GM23248 (cell line): ENCODE measurements at regions not wholly inside any gene's neighbourhood (a gene's known extent, or its start where the extent isn't known, plus 50 kb on each side); places are given as distances from the start of the nearest gene placed in this dataset.

Experiments
- DNase-seq: peaks from one replicate; pipeline ENCODE4 v3.0.0-alpha.2; 2015
- H2AFZ ChIP-seq: fragments of 200-600 bp; sonication (generic); 2 replicates; pipeline ENCODE4 v1.6.1; 2016; ENCODE audit warnings: antibody characterized with exemption
- H3F3A ChIP-seq: fragments of 200-600 bp; sonication (generic); 2 replicates; pipeline ENCODE4 v1.6.1; 2016; ENCODE audit warnings: mild to moderate bottlenecking, antibody characterized with exemption, mixed run types; ENCODE audit not compliant: insufficient read depth
- H3K27ac ChIP-seq: fragments of 200-600 bp; sonication (generic); 2 replicates; pipeline ENCODE4 v1.5.1; 2016; ENCODE audit warnings: mild to moderate bottlenecking
- H3K27me3 ChIP-seq: fragments of 200-600 bp; sonication (generic); replicated peaks from 2 replicates; pipeline ENCODE4 v1.6.1; 2016; ENCODE audit warnings: mild to moderate bottlenecking; ENCODE audit not compliant: insufficient read depth
- H3K36me3 ChIP-seq: fragments of 200-600 bp; sonication (generic); 2 replicates; pipeline ENCODE4 v1.6.1; 2016; ENCODE audit warnings: low read depth, mild to moderate bottlenecking
- H3K4me1 ChIP-seq: fragments of 200-600 bp; sonication (generic); 2 replicates; pipeline ENCODE4 v1.6.1; 2016; ENCODE audit warnings: mild to moderate bottlenecking; ENCODE audit not compliant: insufficient read depth
- H3K4me2 ChIP-seq: fragments of 200-600 bp; sonication (generic); one replicate; pipeline ENCODE4 v1.6.1; 2016; ENCODE audit warnings: mild to moderate bottlenecking; ENCODE audit not compliant: unreplicated experiment
- H3K4me3 ChIP-seq: fragments of 200-600 bp; sonication (generic); 2 replicates; pipeline ENCODE4 v1.5.1; 2016; ENCODE audit warnings: mild to moderate bottlenecking
- H3K79me2 ChIP-seq: fragments of 200-600 bp; sonication (generic); 2 replicates; pipeline ENCODE4 v1.6.1; 2016; ENCODE audit warnings: mild to moderate bottlenecking; ENCODE audit not compliant: insufficient read depth
- H3K9ac ChIP-seq: fragments of 200-600 bp; sonication (generic); 2 replicates; pipeline ENCODE4 v1.6.1; 2016; ENCODE audit warnings: mild to moderate bottlenecking
- H3K9me2 ChIP-seq: fragments of 200-600 bp; sonication (generic); 2 replicates; pipeline ENCODE4 v1.6.1; 2016; ENCODE audit warnings: mixed run types, mild to moderate bottlenecking, moderate library complexity; ENCODE audit not compliant: insufficient read depth
- H3K9me3 ChIP-seq: fragments of 200-600 bp; sonication (generic); one replicate; pipeline ENCODE4 v1.6.1; 2017; ENCODE audit warnings: low read depth
- H4K20me1 ChIP-seq: fragments of 200-600 bp; sonication (generic); 2 replicates; pipeline ENCODE4 v1.6.0; 2016; ENCODE audit not compliant: insufficient read depth
- EZH2 ChIP-seq: fragments of 200-600 bp; sonication (generic); IDR thresholded peaks from 2 replicates; pipeline ENCODE4 v1.6.1; 2018; ENCODE audit warnings: antibody characterized with exemption, mild to moderate bottlenecking; ENCODE audit not compliant: insufficient read depth, poor library complexity, severe bottlenecking
- EZH2phosphoT487 ChIP-seq: fragments of 200-600 bp; sonication (generic); IDR thresholded peaks from 2 replicates; pipeline ENCODE4 v1.6.1; 2018; ENCODE audit warnings: antibody characterized with exemption, moderate library complexity, mild to moderate bottlenecking, low read depth; ENCODE audit not compliant: insufficient read depth
- WGBS, 2 experiments: methylation state at CpG; one replicate each; pipeline ENCODE4 v1.1.6; 2015 to 2017; ENCODE audit warnings: low lambda C conversion rate in 2 of 2, low coverage in 1 of 2; ENCODE audit errors: missing lambda C conversion rate in 2 of 2; 5-methylcytosine and 5-hydroxymethylcytosine counted together
- in situ Hi-C: fragments of 300-500 bp; cut with MboI; formaldehyde crosslinking; loops from 2 replicates; pipeline ENCODE4 v1.15.0; 2020

DNA sequence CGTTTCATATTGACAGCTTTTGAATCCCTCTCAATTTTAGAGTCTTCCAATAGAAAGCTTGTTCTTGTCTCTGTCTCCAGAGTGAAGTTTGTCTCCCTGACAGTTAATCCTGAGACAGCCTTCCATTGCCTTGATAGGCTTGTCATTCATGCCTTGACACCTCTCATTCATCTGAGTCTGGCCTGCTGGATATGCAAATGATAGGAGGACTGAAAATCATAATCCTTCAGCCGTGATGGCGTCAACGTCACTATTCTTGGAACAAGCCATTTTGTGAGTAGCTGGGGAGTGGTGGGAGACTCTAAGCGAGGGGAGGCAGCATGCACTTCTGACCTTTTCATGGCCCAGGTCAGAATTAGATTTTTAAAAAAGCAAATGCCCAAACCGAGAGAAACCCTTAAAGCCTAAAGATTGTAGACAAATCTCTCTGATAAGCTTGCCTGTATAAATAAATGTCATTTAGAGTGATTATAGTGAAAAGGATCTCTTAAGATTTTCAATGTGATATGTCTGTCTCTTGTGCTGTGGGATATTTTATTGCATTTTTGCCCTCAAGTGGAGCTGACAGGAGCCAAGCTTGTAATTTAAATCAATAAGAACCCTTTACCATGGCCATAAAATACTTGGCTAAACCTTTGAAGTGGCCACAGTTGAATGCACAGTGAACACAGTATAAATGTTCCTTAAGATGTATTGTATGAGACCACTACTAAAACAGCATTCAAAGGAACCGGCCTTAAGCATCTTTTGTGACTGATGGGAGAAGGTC lies 148.8 kb downstream of the SNX10 start:
- no peaks in the 10 kb centered on the region for H3K9me3 ChIP-seq
- no peaks in the 10 kb centered on the region for H4K20me1 ChIP-seq
- 69 to 73% methylated on average over 7 of the region's 7 CpGs for WGBS, 2 experiments
- H3K9me2 ChIP-seq: no peaks in the 10 kb centered on the region; the same call in 1 of the 2 replicates
- no peak overlapping the region for H3K27ac ChIP-seq
- H3F3A ChIP-seq: no peaks in the 10 kb centered on the region
- H3K9ac ChIP-seq: no peak overlapping the region
- H2AFZ ChIP-seq: no peak overlapping the region
- H3K4me2 ChIP-seq: no peak overlapping the region
- H3K4me3 ChIP-seq: no peak overlapping the region
- TF ChIP-seq EZH2 (no peak), EZH2phosphoT487 (no peak)
- in situ Hi-C loops: no loop called here
- no peaks in the 10 kb centered on the region for H3K79me2 ChIP-seq
- no peaks in the 10 kb centered on the region for H3K36me3 ChIP-seq
- no peaks in the 10 kb centered on the region for H3K4me1 ChIP-seq
- no peak for DNase-seq
- H3K27me3 ChIP-seq: no peaks in the 10 kb centered on the region

GRCh38 chr7:26441002-26441521 lies 149.4 kb downstream of the SNX10 start:
- H3K27ac ChIP-seq: no peak overlapping the region
- no peak overlapping the region for H3K9ac ChIP-seq
- no peak for DNase-seq
- no peaks in the 10 kb centered on the region for H3F3A ChIP-seq
- H3K79me2 ChIP-seq: no peaks in the 10 kb centered on the region
- no peak overlapping the region for H3K4me2 ChIP-seq
- H4K20me1 ChIP-seq: no peaks in the 10 kb centered on the region
- no peaks in the 10 kb centered on the region for H3K9me3 ChIP-seq
- WGBS, 2 experiments: 74 to 84% methylated on average over 11 to 13 of the region's 13 CpGs
- H3K27me3 ChIP-seq: no peaks in the 10 kb centered on the region
- H3K4me3 ChIP-seq: no peak overlapping the region
- no peaks in the 10 kb centered on the region; the same call in 1 of the 2 replicates for H3K9me2 ChIP-seq
- in situ Hi-C loops: no loop called here
- TF ChIP-seq EZH2: no peak
- TF ChIP-seq EZH2phosphoT487: no peak
- H3K36me3 ChIP-seq: no peaks in the 10 kb centered on the region
- no peaks in the 10 kb centered on the region for H3K4me1 ChIP-seq
- H2AFZ ChIP-seq: no peak overlapping the region

- H3K9me3 ChIP-seq: no peaks in the 10 kb centered on the region
- no peak overlapping the region for H3K9ac ChIP-seq
- no peak for DNase-seq
- in situ Hi-C loops: no loop called here
- no peaks in the 10 kb centered on the region for H3K36me3 ChIP-seq
- no peaks in the 10 kb centered on the region for H3K4me1 ChIP-seq
- H2AFZ ChIP-seq: no peak overlapping the region
- H3K4me2 ChIP-seq: no peak overlapping the region
- H3K27ac ChIP-seq: no peak overlapping the region
- no peak for TF ChIP-seq EZH2phosphoT487
- TF ChIP-seq EZH2: no peak
- H4K20me1 ChIP-seq: no peaks in the 10 kb centered on the region
- H3K9me2 ChIP-seq: no peaks in the 10 kb centered on the region
- 0 out of 2 replicates have a peak, but pooled peaks cover under 1% of the 10 kb centered on the region for H3K27me3 ChIP-seq
- H3K79me2 ChIP-seq: no peaks in the 10 kb centered on the region
- 85 to 86% methylated on average over 7 of the region's 7 CpGs for WGBS, 2 experiments
- H3K4me3 ChIP-seq: no peak overlapping the region
- H3F3A ChIP-seq: no peaks in the 10 kb centered on the region
These were observed 150.1 kb downstream of the SNX10 start for GRCh38 chr7:26441611-26442277.

- TF ChIP-seq EZH2phosphoT487 (no peak), EZH2 (no peak)
- no peaks in the 10 kb centered on the region for H3K36me3 ChIP-seq
- no peak overlapping the region for H3K4me3 ChIP-seq
- no peak for DNase-seq
- H2AFZ ChIP-seq: no peak overlapping the region
- H3K79me2 ChIP-seq: no peaks in the 10 kb centered on the region
- H3F3A ChIP-seq: no peaks in the 10 kb centered on the region
- H3K9ac ChIP-seq: no peak overlapping the region
- H3K9me2 ChIP-seq: no peaks in the 10 kb centered on the region
- no peaks in the 10 kb centered on the region for H3K9me3 ChIP-seq
- H3K27me3 ChIP-seq: 0 out of 2 replicates have a peak, but pooled peaks cover 5% of the 10 kb centered on the region
- WGBS, 2 experiments: 88 to 90% methylated on average over 4 of the region's 4 CpGs
- no peak overlapping the region for H3K4me2 ChIP-seq
- no peaks in the 10 kb centered on the region for H4K20me1 ChIP-seq
- H3K4me1 ChIP-seq: no peaks in the 10 kb centered on the region
- no peak overlapping the region for H3K27ac ChIP-seq
- in situ Hi-C loops: no loop called here
These were observed 151.3 kb downstream of the SNX10 start for GRCh38 chr7:26443006-26443405.
